ENCODE measurements at regions not wholly inside any gene's neighbourhood (a gene's known extent, or its start where the extent isn't known, plus 50 kb on each side); places are given as distances from the start of the nearest gene placed in this dataset.

- Histone ChIP-seq H3K9ac (no peak overlapping the region), H3K79me2 (no peaks in the 10 kb centered on the region), H3K27me3 (ENCODE audit: control insufficient read depth, insufficient read depth, low read length) (no peaks in the 10 kb centered on the region), H3K27ac (no peak overlapping the region), H3K4me1 (no peaks in the 10 kb centered on the region), H3K4me3 (ENCODE audit: low read depth, low read length) (no peak overlapping the region), H3K4me2 (ENCODE audit: low read length) (no peak overlapping the region), H2AFZ (no peak overlapping the region), H3K36me3 (ENCODE audit: control insufficient read depth, insufficient read depth, low read length) (no peaks in the 10 kb centered on the region), H3K9me3 (ENCODE audit: control insufficient read depth, low read length) (no peaks in the 10 kb centered on the region)
- TF ChIP-seq, protein P1, sequence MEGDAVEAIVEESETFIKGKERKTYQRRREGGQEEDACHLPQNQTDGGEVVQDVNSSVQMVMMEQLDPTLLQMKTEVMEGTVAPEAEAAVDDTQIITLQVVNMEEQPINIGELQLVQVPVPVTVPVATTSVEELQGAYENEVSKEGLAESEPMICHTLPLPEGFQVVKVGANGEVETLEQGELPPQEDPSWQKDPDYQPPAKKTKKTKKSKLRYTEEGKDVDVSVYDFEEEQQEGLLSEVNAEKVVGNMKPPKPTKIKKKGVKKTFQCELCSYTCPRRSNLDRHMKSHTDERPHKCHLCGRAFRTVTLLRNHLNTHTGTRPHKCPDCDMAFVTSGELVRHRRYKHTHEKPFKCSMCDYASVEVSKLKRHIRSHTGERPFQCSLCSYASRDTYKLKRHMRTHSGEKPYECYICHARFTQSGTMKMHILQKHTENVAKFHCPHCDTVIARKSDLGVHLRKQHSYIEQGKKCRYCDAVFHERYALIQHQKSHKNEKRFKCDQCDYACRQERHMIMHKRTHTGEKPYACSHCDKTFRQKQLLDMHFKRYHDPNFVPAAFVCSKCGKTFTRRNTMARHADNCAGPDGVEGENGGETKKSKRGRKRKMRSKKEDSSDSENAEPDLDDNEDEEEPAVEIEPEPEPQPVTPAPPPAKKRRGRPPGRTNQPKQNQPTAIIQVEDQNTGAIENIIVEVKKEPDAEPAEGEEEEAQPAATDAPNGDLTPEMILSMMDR (IDR thresholded peaks at IDR 0.05), result no peak
Measured at GRCh38 chr3:135495891-135496290, 469.6 kb upstream of the PPP2R3A start.

- Histone ChIP-seq H3K9ac (no peak overlapping the region), H3K4me1 (no peaks in the 10 kb centered on the region), H3K36me3 (ENCODE audit: control insufficient read depth, insufficient read depth, low read length) (no peaks in the 10 kb centered on the region), H3K4me3 (ENCODE audit: low read depth, low read length) (no peak overlapping the region), H3K27me3 (ENCODE audit: control insufficient read depth, insufficient read depth, low read length) (no peaks in the 10 kb centered on the region), H2AFZ (no peak overlapping the region), H3K9me3 (ENCODE audit: control insufficient read depth, low read length) (no peaks in the 10 kb centered on the region), H3K4me2 (ENCODE audit: low read length) (no peak overlapping the region), H3K79me2 (no peaks in the 10 kb centered on the region), H3K27ac (no peak overlapping the region)
- TF ChIP-seq, protein P1 (IDR thresholded peaks at IDR 0.05), result no peak
Measured at GRCh38 chr3:135497979-135498378, 467.5 kb upstream of the PPP2R3A start.

GRCh38 chr3:135499426-135499825, 466.1 kb upstream of the PPP2R3A start:
- Histone ChIP-seq H3K36me3 (ENCODE audit: control insufficient read depth, insufficient read depth, low read length) (no peaks in the 10 kb centered on the region), H3K9ac (no peak overlapping the region), H3K4me2 (ENCODE audit: low read length) (no peak overlapping the region), H2AFZ (no peak overlapping the region), H3K4me3 (ENCODE audit: low read depth, low read length) (no peak overlapping the region), H3K4me1 (no peaks in the 10 kb centered on the region), H3K27ac (no peak overlapping the region), H3K9me3 (ENCODE audit: control insufficient read depth, low read length) (no peaks in the 10 kb centered on the region), H3K27me3 (ENCODE audit: control insufficient read depth, insufficient read depth, low read length) (no peaks in the 10 kb centered on the region), H3K79me2 (no peaks in the 10 kb centered on the region)
- TF ChIP-seq, protein P1 (IDR thresholded peaks at IDR 0.05), result no peak

DNA sequence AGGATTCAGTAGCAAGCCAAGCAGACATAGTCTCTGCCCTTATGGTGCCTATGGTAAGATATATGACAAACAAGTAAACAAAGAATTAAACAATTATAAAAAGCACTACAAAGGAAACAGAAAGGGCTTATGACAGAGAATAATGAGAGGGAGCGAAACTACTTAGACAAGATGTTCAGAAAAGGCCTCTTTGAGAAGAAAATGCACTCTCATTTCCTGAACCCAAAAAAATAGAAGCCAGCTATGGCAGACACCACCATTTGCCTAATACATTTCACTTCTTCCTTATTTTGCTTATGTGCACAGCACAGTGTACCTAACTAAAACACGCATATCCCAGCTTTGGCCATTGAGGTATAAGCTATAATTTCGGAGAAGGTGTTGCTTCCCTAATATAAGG, 465.5 kb upstream of the PPP2R3A start:
- Histone ChIP-seq H3K4me1 (no peaks in the 10 kb centered on the region), H3K4me2 (ENCODE audit: low read length) (no peak overlapping the region), H3K9me3 (ENCODE audit: control insufficient read depth, low read length) (no peaks in the 10 kb centered on the region), H3K36me3 (ENCODE audit: control insufficient read depth, insufficient read depth, low read length) (no peaks in the 10 kb centered on the region), H3K27ac (no peak overlapping the region), H3K9ac (no peak overlapping the region), H3K27me3 (ENCODE audit: control insufficient read depth, insufficient read depth, low read length) (no peaks in the 10 kb centered on the region), H3K4me3 (ENCODE audit: low read depth, low read length) (no peak overlapping the region), H2AFZ (no peak overlapping the region), H3K79me2 (no peaks in the 10 kb centered on the region)
- TF ChIP-seq, protein P1 (IDR thresholded peaks at IDR 0.05), result no peak

DNA sequence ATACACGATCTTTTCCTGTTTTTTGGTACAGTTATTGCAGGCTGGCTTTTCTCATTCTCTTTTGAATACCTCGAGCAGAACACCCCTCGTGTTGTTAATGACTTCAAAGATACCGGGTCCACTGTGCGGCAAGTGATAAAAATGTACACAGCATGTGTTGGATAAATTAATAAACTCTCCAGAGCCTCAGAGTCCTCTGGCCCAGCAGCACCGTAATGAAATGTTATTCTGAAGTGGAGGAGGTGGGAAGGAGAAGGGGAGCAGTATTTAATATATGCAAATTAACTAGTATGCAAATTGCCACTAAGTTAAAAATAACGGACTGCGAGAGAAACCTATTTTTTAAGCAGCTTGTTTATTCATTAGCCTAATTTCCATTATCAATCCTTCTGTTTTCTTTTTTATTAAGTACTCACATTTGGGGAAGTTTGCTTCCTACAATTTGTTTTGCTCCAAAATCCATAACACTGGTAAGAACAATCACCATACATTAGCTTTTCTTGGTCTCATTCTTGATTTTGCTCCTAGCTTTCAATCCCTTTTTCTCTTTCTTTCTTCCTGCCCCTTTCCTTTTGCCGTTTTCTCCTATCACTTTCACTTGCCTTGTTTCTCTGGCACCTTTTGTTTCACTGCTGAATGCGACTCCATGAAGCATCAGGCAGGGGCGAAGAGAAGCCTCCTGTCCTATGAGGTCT, 462.3 kb upstream of the PPP2R3A start:
- H3K27ac ChIP-seq, result no peak overlapping the region
- no peaks in the 10 kb centered on the region for H3K9me3 ChIP-seq (ENCODE audit: control insufficient read depth, low read length)
- H3K4me2 ChIP-seq (ENCODE audit: low read length), result no peak overlapping the region
- no peak overlapping the region for H3K4me3 ChIP-seq (ENCODE audit: low read depth, low read length)
- TF ChIP-seq, protein P1 (IDR thresholded peaks at IDR 0.05), result no peak
- no peak overlapping the region for H3K9ac ChIP-seq
- H3K27me3 ChIP-seq (ENCODE audit: control insufficient read depth, insufficient read depth, low read length), result no peaks in the 10 kb centered on the region
- H3K36me3 ChIP-seq (ENCODE audit: control insufficient read depth, insufficient read depth, low read length), result no peaks in the 10 kb centered on the region
- H2AFZ ChIP-seq, result peak overlapping the region; percentile 75
- no peaks in the 10 kb centered on the region for H3K79me2 ChIP-seq
- H3K4me1 ChIP-seq, result no peaks in the 10 kb centered on the region

All from parathyroid adenoma (tissue), 2 donors.